Cerebellar cortex (tissue), 1 donor: ENCODE measurements at regions not wholly inside any gene's neighbourhood (a gene's known extent, or its start where the extent isn't known, plus 50 kb on each side); places are given as distances from the start of the nearest gene placed in this dataset.
"Not testable (repeated sequence)": the region's sequence is repeated elsewhere in the genome, so short reads cannot be mapped to it uniquely, and the experiment has no call there.

Experiments
- DNase-seq: peaks from one replicate; pipeline ENCODE4 v3.0.0-alpha.2; 2015; ENCODE audit warnings: low spot score

DNA sequence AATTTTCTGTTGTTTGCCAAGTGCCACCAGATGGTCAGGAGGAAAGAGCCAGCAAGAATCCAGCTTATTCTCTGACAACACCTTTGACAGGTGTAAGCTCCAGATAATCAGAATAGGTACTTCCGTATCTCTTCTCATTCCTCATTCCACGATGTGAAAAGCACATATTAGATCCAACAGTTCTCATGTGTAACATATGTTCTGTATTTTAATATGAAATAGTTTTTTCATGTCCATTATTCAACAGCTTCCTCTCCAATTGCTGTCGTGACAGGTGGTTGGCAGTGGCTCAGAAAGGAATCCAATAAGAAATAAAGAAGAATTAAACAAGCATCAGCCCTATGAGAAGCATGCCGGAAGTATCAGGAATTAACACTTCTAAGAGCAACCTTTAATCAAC, 1624.7 kb downstream of the MRPL39 start:
- no peak for DNase-seq

DNA sequence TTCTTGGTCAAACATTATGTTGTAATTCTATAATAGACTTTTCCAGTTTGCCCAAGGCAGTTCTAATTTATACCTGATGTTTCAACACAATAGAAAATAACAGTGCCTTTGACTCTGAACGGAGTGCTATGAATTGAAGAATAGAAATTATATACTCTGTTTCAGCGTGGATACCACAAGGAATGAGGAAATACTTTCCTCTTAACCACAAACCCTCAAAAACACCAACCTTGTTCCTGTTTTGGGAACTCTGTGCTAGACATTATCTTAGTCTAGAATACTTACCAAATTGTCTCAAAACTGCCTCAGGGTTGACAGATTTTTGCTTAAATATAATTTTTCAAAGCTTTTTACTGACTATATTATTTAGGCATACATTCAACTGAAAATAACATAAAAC, 1629.3 kb downstream of the MRPL39 start:
- no peak for DNase-seq

DNA sequence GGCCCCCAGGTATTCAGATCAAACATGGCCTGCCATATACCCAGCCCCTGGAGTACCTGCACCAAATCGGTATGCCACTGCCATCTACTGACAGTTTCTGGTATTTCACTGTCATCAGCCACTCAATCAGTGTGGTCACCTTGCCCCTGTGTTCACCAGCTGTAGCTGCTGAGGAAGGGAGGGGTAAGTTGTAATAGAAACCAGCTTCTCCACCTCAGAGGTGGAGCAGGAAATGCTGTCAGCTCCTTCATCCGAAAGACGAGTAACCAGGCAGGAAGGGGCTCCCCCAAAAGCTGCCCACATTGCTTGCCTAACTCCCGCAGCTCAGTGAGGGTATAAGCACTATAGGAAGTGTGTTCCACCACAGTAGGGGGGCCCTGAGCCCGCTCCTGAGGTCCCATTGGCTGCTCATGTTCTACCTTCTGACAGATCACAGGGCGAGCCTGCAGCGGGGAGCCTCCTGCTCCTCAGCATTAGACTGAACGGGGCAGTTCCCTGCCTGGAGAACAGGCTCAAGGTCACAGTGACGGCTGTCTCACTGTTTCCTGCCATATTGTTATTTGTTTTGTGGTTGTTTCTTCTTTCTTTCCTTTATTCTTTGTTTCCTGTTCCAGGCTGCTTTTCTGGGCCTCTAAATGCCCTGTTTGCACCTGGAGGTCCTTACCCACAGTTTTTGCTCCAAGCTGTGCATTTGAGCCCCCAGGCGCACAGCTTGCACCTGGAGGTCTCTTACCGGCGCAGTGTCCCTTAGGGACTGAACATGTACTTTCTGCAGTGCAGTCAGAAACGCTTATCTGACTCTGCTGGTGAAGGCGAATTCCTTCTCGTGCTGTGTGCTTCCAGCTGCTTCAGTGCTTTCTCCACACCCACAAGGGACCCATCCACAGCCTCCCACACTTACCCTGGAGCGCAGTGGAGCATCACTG, 1638.3 kb downstream of the MRPL39 start:
- DNase-seq: no peak

DNA sequence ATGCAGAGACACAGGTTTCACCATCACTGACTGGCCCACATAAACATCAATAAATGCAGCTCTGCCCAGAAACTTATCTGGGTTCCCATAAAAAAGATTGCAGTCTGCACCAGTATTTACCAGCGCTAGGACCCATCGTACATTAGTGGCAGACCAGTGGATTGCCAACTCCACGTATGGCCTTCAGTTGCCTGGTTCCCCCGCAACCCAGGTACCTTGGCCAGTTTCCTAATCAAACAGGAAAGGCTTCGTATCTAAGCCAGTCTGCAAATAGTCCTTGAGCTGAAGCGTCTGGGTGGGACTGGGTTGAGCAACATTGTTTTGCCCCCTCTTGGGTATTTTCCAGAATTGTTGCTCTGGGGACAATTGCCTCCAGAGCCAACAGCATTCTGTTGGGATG, 1639.3 kb downstream of the MRPL39 start:
- DNase-seq: no peak

DNA sequence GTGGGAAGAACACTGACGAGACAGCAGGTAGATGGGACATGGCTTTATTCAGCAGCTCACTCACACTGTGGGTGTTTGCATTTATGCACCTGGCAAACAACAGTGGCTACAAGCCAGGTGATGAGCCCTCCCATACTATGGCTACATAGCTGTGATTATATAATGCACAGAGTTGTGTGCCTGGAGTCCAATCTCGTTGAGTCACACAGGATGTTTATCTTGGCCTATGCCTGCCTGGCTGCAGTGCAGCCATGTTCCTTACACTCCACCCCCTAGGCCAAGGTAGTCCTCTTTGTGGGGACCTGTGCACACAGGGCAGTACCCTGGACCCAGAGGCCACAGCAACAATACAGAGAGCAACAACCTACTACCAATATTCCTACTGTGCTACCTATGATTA, 1643.8 kb downstream of the MRPL39 start:
- no peak for DNase-seq

DNA sequence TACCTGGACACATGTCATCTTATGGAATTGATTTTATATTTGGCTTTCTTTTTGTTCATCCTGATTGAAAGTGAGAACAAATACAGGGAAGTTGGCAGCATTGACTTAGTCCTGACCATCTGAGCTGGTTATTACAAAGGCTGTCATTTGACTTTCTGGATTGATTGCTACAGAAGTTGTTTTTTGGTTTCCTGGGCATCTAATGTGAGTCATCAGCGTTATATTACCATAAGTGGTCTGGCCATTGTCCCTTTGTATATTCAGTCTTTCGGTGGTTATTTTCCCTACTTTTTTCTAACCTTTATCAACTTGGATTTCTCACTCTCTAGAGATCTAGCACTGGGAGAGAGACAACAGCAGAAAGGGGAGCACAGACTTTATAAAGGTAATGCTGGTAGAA, 1646.5 kb downstream of the MRPL39 start:
- no peak for DNase-seq

DNA sequence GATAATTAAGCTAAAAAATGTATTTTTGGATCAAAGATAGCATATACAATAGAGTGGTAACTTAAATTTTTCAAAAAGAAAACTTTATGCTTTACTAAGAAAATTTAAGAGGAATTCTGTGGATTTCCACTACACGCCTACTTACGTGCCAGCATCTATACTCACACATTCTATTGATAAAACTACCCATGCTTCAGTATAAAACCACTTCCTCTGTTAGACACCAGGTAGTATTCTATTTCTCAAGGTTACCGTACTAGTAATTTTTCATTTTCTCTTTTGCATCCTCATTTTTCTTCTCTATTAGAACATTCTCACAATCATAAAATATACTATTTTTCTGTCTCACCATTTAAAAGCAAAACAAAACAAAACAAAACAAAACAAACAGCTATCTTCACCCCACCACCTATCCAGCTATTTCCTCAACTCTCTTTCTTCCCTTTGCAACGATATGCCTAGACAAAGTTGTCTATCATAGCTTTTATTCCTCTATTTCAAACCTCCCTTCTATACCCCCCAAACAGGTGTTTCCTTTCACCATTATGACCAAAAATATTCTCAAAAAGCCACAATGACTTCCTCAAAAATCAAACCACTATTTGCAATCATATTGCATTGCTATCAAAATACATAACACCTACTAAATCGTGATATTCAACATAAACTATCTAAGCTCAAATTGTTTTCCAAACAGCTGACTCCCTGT, 1652.0 kb downstream of the MRPL39 start:
- DNase-seq: no peak

DNA sequence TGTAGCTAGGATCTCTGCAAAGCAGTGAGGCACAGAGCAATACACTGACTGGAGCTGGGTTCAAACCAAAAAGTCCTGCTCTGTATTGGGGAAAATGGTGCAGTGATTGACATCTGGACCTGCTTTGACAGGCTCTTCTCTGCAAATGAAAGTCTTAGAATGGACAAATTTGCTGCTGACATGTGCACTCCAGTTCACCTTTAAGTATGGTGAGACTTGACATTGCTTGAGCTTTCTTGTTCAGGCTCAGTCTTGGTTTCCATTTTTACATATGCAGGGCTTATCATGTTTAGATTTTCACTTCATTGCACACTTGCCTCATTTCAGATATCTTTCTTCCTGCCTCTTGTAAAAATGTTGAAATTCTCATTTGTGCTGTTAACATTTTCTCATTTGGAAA, 1655.0 kb downstream of the MRPL39 start:
- no peak for DNase-seq

DNA sequence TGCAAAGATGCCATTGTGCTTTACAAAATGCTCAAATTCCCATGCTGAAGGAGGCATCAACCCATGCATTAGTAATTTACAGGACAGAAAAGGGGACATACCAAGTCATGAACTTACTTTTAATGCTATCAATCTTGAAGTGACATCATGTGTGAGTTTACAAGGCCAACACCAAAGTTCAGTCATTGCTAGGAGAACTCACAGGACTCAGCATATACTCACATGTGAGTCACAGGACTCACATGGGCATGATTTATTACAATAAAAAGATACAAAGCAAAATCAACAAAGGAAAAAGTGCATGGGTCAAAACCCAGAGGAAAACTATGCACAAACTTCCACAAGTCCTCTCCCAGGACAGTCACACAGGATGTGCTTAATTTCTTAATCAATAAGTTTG, 1656.0 kb downstream of the MRPL39 start:
- no peak for DNase-seq

DNA sequence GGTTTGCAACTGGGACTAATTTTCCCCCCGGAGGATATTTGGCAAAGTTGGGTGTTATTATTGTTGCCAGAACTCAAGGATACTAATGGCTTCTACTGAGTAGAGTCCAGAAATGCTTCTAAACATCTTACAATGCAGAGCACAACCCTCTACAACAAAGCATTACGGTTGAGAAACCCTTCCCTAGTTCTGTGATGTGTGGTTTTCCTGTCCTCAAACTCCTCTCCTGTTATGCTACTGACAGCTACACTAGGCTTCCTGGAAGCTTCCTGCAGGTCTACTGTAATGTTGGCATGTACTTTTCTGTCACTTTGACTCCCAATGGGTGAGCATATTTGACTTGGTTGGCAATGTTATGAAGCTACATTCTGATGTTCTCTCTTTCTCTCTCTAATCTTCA, 1656.9 kb downstream of the MRPL39 start:
- no peak for DNase-seq

DNA sequence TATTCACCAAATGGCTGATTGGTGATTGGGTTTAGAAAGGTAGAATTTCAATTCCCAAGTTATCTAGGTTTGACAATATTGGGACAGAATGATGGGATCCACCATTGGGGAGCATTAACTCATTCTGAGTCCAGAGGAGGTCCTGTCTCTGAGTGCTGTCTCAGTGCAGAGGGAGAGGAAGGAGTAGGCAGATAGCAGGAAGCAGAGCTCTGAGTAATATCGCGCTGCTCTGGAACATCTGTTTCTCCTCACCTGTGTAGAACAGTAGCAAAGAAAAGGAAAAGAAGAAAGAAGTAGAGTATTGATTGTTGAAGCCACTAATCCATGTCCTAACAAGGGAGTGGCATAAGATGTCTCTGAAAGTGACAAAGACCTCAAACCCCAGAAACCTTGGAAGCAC, 1657.8 kb downstream of the MRPL39 start:
- DNase-seq: no peak

DNA sequence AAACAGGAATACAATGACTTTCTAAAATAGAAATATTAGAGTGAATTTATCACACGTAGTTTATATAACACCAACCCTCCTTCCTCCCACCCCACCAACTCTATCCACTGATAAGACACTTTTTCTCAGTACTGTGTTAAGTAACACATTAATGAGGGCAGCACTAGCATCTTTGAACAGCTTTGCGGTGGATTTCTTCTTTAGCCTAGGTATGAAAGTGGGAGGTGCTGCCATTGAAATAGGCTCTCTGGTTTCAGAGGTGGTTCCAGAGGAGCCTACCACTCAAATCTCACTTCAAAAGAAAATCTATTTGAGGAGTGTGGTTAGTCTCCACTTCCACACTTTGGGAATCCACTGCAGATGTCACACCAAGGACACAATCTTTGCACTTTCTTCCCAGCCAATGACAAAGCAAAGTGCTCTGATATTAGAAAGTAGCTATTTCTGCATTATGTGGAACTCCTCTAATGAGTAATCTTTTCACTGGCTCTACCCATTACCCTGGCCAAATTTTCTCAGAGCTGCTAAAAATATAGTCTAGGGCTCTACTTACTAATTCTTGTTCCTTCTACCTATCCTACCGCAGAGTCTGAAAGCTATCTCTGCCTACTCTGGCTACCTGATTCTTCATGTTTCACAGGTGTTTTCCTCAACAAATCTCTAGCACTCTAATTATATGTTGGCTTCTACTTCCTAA, 1667.8 kb downstream of the MRPL39 start:
- DNase-seq: no peak

DNA sequence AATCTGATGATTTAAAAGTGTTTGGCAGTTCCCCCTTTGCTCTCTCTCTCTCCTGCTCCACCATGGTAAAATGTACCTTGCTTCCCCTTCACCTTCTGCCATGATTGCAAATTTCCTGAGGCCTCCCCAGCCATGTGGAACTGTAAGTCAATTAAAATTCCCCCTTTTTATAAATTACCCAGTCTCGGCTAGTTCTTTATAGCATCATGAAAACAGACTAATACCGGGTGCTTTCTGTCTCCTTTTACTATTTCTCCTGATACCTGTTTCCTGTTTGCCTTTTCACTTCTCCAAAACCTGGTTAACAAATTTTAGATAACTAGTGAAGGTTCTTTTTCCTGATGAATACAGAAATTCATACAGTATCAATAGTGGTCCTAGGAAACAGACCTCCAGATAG, 1670.3 kb downstream of the MRPL39 start:
- no peak for DNase-seq

DNA sequence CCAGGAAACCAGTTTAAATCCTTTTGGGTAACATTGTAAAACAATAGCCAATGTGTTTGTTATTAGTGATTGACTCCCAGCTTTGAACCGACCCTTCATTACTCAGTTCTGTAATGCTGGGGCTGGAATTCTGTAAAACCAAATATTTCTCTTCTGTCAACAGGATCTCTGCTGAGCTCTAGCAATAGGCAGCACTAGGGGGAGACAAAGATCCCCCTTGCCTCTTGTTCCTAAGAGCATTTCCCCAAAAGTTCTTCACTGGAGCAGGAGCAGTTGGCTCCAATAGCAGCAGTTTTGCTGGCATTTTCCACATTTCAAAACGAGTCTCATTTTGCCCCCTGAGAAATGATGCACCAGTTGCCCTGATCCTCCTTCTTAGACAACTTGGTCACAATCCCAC, 1671.1 kb downstream of the MRPL39 start:
- no peak for DNase-seq

DNA sequence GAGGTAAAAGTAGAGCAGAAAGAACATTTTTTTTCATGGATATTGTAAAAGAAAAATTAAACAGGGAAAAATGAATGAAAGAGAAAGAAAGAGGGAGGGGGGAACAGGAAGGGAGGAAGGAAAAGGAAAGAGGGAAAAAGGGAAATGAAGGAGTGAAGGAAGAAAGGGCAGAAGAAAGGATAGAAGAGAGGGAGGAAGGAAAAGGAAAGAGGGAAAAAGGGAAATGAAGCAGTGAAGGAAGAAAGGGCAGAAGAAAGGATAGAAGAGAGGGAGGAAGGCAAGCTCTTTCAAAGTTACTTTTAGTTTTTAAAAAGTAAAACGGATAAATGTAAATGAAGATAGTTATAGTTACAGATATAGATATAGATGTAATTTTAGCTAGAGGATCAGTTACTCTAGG, 1676.7 kb downstream of the MRPL39 start:
- no peak for DNase-seq

DNA sequence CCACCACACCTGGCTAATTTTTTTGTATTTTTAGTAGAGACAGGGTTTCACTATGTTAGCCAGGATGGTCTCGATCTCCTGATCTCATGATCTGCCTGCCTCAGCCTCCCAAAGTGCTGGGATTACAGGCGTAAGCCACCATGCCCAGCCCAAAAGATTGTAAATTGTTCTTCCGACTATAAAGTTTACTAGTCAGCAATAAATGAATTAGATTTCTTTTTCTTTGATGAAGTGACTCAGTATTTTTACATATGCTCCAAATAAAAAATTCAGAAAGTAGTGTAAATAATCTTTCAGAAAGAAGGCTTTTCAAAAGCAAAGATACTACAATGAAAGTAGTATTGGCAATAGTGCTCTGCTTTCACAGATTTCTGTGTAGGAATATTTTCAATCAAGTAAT, 1680.9 kb downstream of the MRPL39 start:
- DNase-seq: not testable (repeated sequence)

DNA sequence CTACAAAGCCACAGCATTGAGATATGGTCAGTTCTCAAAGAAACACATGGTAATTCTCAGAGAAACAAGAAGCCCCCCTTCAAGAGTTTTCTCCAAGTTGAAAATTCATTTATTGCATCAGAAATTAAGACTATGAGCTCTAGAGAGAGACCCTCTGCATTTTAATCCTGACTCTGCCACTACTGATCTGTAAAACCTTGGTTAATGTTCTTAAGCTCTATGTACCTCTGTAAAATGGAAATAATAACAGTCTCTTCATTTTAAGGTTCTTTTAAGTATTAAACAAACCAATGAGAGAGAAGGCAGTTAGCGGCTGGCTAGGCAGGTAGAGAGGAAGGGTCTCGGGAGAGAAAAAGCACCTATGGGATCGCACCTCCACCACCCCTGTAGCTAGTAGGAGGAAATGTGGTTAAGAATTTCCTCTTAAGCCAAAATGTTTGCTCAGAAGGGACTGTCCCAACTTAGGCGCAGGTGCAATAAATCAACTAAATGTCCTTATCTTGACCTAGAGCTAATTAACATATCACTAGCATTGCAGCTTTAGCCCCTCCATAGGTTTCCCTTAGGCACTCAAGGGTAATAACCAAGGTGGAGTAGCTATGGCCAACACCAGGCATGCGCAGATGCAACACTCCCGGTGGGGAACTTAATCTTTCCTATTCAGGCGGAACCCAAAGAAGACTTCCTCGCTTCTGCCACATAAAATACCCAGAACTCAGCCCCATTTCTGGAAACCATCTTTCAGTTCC, 1685.4 kb downstream of the MRPL39 start:
- no peak for DNase-seq

DNA sequence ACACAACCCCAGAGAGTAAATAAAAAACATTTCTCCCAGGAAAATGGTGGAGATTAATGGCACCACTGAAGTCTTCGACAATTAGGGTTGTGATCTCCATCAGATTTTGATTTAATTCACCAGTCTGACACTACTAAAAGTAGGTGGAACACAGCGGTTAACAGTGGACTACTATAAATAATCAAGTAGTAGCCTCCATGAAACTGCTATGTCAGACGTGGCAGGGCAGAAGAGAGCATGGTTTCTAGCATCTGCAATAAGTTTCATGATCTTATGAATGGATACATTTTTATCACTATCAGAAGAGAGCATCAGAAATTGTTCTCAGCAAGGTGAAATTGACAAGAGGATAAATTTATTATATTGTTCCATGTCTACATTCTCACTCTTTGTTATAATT, 1706.6 kb downstream of the MRPL39 start:
- DNase-seq: no peak

DNA sequence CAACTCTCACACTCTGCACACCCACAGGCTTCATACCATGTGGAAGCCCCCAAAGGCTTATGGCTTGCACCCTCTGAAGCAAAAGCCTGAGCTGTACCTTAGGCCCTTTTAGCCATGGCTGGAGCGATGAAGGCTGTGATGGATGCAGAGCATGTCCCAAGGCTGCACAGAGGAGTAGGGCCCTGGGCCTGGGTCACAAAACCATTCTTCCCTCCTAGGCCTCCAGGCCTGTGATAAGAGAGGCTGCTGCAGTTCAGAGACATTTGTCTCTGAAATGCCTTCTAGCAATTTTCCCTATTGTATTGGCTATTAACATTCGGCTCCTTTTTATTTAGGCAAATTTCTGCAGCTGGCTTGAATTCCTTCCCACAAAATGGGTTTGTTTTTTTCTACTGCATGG, 1707.7 kb downstream of the MRPL39 start:
- no peak for DNase-seq

DNA sequence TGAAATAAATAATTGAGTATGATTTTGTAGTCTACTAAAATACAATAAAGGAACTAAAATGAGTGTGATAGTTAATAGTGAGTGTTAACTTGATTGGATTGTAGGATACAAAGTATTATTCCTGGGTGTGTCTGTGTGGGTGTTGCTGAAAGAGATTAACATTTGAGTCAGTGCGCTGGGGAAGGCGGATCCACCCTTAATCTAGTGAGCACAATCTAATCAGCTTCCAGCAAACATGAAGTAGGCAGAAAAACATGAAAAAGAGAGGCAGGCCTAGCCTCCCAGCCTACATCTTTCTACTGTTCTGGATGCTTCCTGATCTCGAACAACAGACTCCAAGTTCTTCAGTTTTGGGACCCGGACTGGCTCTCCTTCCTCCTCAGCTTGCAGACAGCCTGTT, 1716.6 kb downstream of the MRPL39 start:
- DNase-seq: no peak

DNA sequence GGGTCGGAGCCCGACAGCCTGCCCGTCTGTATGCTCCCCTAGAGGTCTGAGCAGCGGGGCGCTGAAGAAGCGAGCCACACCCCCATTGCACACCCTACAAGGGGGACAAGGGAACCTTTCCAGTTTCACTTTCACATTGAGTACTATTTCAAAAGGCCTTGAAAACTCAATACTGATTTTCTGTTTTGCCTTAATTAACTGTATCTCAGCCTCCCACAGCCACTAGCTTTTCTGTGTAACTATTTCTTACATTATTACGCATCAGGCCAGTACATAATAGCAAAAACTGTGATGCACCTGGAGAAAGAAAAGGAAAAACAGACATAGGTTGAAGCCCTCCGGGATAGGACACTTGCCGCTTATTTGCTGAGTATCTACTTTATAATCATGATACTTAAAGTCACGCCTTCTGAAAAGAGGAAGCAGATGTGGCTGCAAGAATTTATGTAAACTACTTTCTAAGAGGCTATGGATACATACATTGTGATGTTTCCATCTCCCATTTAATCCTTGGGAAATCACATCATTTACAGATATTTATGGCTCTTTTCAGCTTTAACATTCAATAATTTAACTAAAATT, 1719.5 kb downstream of the MRPL39 start:
- DNase-seq: no peak
